ENCODE measurements at regions not wholly inside any gene's neighbourhood (a gene's known extent, or its start where the extent isn't known, plus 50 kb on each side); places are given as distances from the start of the nearest gene placed in this dataset.

DNA sequence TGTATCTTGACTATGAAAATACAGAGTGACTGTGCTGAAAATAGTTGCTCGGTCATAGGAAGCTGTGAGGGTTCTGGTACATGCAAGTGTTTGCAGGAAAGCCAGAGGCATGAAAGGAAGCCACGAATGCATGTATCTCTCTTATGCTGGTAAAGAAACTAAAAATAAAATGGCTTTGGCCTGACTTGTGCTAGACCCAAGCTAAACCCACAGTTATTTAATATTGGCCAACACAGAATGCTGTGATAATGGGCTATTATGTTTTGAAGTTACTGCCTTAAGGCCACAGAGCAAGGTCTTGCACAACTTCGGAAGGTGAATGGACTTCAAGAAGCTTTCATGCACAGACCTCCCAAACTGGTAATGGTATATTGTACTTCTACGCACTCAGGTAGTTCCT is 518.2 kb upstream of the HTR2A start:
- no peaks in the 10 kb centered on the region for H3K9me1 ChIP-seq (replicated peaks; ENCODE audit: control insufficient read depth, extremely low read depth, insufficient read depth, low read length)
- no peak for TF ChIP-seq CTCF (IDR thresholded peaks at IDR 0.05; ENCODE audit: extremely low read depth in 1 of 2, insufficient read depth in 1 of 2, low read depth in 1 of 2, low read length in 2 of 2)
- TF ChIP-seq FOS (IDR thresholded peaks at IDR 0.05; ENCODE audit: borderline replicate concordance, insufficient read depth, low read length) = no peak
- no peak for TF ChIP-seq JUN (IDR thresholded peaks at IDR 0.05; ENCODE audit: borderline replicate concordance, insufficient read depth, insufficient read length, low read depth)
- no peak for TF ChIP-seq POLR2A (IDR thresholded peaks at IDR 0.05; ENCODE audit: low read depth, low read length)
- no peak for TF ChIP-seq POLR2AphosphoS5 (IDR thresholded peaks at IDR 0.05; ENCODE audit: insufficient read depth, low read depth, low read length)
- TF ChIP-seq MAX (IDR thresholded peaks at IDR 0.05; ENCODE audit: insufficient read depth, insufficient read length) = no peak
- no peak for TF ChIP-seq GATA2 (IDR thresholded peaks at IDR 0.05; ENCODE audit: insufficient read depth, insufficient read length, low read depth, low read length)
- TF ChIP-seq MYC (IDR thresholded peaks at IDR 0.05; ENCODE audit: low read depth, low read length) = no peak
- TF ChIP-seq EZH2 (IDR thresholded peaks at IDR 0.05; ENCODE audit: borderline replicate concordance, low read depth, low read length, severe bottlenecking) = no peak
- intact Hi-C loops (cut with micrococcal nuclease) = no loop called here
- H4K20me1 ChIP-seq (replicated peaks; ENCODE audit: control insufficient read depth, extremely low read depth, insufficient read depth, low read length) = no peaks in the 10 kb centered on the region
- POLR2A ChIA-PET = no interaction called here
- H3K79me2 ChIP-seq (ENCODE audit: control insufficient read depth, insufficient read depth, low read length) = no peaks in the 10 kb centered on the region
- H3K27me3 ChIP-seq (ENCODE audit: control insufficient read depth in 2 of 2, insufficient read depth in 2 of 2, low read length in 2 of 2) = no peaks in the 10 kb centered on the region
- no peak overlapping the region for H3K4me3 ChIP-seq (replicated peaks in 1 of 3; ENCODE audit: insufficient read depth in 1 of 3, low read depth in 1 of 3, low read length in 3 of 3)
- H3K4me2 ChIP-seq (ENCODE audit: insufficient read depth, low read length) = no peak overlapping the region
- H3K9me3 ChIP-seq (replicated peaks; ENCODE audit: control insufficient read depth, insufficient read depth, low read length) = peaks cover 10% of the 10 kb centered on the region
- CTCF ChIA-PET = no interaction called here
- no peaks in the 10 kb centered on the region for H3K4me1 ChIP-seq (ENCODE audit: control insufficient read depth, extremely low read depth, insufficient read depth, low read length)
- DNase-seq (ENCODE audit: low read depth, low spot score) (no peak), FAIRE-seq (no peak)
- dilution Hi-C loops (cut with MboI; ENCODE audit: extremely low pct_ligation_motif_present, low sequenced_read_pairs) = no loop called here
- H2AFZ ChIP-seq (ENCODE audit: low read depth, low read length) = no peak overlapping the region
- no TSS peak for BruUV-seq (replicated peaks)
- no peak overlapping the region for H3K27ac ChIP-seq (ENCODE audit: insufficient read depth, low read depth, low read length)
- H3K9ac ChIP-seq (replicated peaks; ENCODE audit: extremely low read depth, insufficient read depth, low read length) = no peak overlapping the region
- no peaks in the 10 kb centered on the region for H3K36me3 ChIP-seq (ENCODE audit: control insufficient read depth in 2 of 2, extremely low read depth in 1 of 2, insufficient read depth in 2 of 2, low read length in 2 of 2)
